SK-N-MC (cell line): ENCODE measurements at regions not wholly inside any gene's neighbourhood (a gene's known extent, or its start where the extent isn't known, plus 50 kb on each side); places are given as distances from the start of the nearest gene placed in this dataset.

Source experiments
- EZH2 ChIP-seq: fragments of 200-600 bp; sonication (generic); IDR thresholded peaks from one replicate; pipeline ENCODE4 v1.6.1; 2017; ENCODE audit warnings: antibody characterized with exemption
- FOXP2 ChIP-seq: optimal IDR thresholded peaks from 2 replicates; pipeline ENCODE3; 2011; ENCODE audit warnings: mild to moderate bottlenecking, moderate library complexity; ENCODE audit not compliant: insufficient read depth; ENCODE audit errors: extremely low read length, control extremely low read depth
- POLR2AphosphoS5 ChIP-seq: IDR thresholded peaks from 2 replicates; pipeline ENCODE4 v1.6.1; 2012; ENCODE audit warnings: mild to moderate bottlenecking, low read depth, low read length, borderline replicate concordance

GRCh38 chr18:33828949-33829348 lies 250.9 kb downstream of the ASXL3 start:
- TF ChIP-seq POLR2AphosphoS5: no peak
- no peak for TF ChIP-seq FOXP2
- no peak for TF ChIP-seq EZH2
